ENCODE measurements at regions not wholly inside any gene's neighbourhood (a gene's known extent, or its start where the extent isn't known, plus 50 kb on each side); places are given as distances from the start of the nearest gene placed in this dataset.

DNA sequence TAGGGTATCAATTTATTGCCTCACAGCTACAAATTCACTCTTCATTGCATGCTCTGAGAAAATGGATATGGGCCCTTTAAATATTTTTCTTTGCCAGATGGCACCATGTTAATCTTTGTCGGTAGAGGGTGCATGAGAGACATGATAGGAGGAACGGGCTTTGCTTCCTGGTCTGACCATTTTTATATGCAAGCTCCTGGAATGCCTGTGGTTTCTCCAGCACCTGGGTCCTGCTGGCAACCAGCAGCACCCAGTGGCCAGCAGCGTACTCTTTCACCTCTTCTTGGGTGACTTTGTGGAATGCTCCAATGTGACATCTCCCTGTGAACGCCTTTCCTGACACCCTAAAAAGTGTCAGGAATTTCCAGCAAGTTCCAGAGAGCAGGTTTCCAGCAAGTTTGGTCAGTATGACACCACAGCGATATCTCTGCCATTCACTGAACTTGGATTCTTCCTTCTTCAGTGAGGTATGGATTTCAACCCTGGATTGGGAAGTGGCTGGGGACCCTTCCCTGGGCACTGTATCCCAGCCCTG lies 140.3 kb upstream of the PGRMC2 start:
- TF ChIP-seq, protein P1, sequence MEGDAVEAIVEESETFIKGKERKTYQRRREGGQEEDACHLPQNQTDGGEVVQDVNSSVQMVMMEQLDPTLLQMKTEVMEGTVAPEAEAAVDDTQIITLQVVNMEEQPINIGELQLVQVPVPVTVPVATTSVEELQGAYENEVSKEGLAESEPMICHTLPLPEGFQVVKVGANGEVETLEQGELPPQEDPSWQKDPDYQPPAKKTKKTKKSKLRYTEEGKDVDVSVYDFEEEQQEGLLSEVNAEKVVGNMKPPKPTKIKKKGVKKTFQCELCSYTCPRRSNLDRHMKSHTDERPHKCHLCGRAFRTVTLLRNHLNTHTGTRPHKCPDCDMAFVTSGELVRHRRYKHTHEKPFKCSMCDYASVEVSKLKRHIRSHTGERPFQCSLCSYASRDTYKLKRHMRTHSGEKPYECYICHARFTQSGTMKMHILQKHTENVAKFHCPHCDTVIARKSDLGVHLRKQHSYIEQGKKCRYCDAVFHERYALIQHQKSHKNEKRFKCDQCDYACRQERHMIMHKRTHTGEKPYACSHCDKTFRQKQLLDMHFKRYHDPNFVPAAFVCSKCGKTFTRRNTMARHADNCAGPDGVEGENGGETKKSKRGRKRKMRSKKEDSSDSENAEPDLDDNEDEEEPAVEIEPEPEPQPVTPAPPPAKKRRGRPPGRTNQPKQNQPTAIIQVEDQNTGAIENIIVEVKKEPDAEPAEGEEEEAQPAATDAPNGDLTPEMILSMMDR (IDR thresholded peaks at IDR 0.05), result peak in 5 of 6 experiments; percentile 20 to 61 (median 31)
- TF ChIP-seq POLR2A (IDR thresholded peaks at IDR 0.05), result no peak

Data from esophagus squamous epithelium (tissue), 4 donors.